ENCODE measurements at regions not wholly inside any gene's neighbourhood (a gene's known extent, or its start where the extent isn't known, plus 50 kb on each side); places are given as distances from the start of the nearest gene placed in this dataset.

DNA sequence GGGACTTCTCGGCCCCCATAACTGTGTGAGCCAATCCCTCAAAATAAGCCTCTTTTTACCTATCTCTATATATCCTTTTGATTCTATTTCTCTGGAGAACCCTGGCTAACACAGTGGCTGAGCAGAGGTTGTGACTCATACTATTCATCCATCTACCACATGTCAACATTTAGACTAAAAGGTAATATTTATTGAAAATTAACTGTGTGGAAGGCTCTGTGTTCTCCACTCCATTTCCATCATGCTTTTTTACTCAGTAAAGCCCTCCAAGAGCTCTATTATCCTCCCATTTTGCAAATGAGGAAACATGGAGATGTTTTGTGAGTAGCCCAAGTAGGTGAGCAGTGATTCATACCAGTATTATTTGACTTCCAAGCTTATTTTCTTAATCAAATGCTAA lies 217.9 kb upstream of the DCBLD2 start:
- H3K4me3 ChIP-seq (ENCODE audit: low read length in 3 of 3) = no peak overlapping the region
- TF ChIP-seq, protein P1, sequence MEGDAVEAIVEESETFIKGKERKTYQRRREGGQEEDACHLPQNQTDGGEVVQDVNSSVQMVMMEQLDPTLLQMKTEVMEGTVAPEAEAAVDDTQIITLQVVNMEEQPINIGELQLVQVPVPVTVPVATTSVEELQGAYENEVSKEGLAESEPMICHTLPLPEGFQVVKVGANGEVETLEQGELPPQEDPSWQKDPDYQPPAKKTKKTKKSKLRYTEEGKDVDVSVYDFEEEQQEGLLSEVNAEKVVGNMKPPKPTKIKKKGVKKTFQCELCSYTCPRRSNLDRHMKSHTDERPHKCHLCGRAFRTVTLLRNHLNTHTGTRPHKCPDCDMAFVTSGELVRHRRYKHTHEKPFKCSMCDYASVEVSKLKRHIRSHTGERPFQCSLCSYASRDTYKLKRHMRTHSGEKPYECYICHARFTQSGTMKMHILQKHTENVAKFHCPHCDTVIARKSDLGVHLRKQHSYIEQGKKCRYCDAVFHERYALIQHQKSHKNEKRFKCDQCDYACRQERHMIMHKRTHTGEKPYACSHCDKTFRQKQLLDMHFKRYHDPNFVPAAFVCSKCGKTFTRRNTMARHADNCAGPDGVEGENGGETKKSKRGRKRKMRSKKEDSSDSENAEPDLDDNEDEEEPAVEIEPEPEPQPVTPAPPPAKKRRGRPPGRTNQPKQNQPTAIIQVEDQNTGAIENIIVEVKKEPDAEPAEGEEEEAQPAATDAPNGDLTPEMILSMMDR (IDR thresholded peaks at IDR 0.05; ENCODE audit: borderline replicate concordance, extremely low read depth, insufficient read depth) = no peak
- DNase-seq = no peak

DNA sequence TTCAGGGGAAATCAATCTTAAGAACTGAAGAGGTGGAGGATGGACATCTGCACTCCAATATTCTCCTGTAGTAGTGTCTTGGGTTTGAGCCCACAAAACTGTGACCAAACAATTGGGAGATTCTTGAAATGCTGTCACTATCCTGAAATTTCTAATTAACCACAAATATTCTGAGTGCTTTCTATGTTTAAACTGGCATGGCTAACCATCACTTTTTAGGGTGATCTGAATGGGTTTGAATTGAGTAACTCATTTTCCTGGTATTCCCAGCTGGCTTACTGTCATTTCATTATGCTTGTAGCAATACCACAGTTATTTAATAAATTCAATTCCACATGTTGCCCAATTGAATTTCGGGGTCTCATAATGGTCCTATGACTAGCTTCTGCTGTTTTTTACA lies 216.9 kb upstream of the DCBLD2 start:
- FAIRE-seq (no peak), DNase-seq (no peak)
- Histone ChIP-seq H3K4me3 (ENCODE audit: low read length in 3 of 3) (no peak overlapping the region), H3K27me3 (ENCODE audit: control insufficient read depth, insufficient read depth, low read length) (no peaks in the 10 kb centered on the region), H3K9me3 (ENCODE audit: control insufficient read depth in 2 of 3, insufficient read depth in 1 of 3, low read length in 3 of 3) (no peaks in the 10 kb centered on the region), H3K27ac (ENCODE audit: low read depth in 2 of 2, low read length in 2 of 2) (no peak overlapping the region), H3K9ac (ENCODE audit: low read length in 3 of 3) (no peak overlapping the region), H3K4me1 (ENCODE audit: control insufficient read depth in 2 of 3, insufficient read depth in 2 of 3, low read depth in 1 of 3, low read length in 3 of 3) (no peaks in the 10 kb centered on the region), H3K36me3 (ENCODE audit: control insufficient read depth in 2 of 3, insufficient read depth in 3 of 3, low read length in 3 of 3) (no peaks in the 10 kb centered on the region)
- intact Hi-C loops (cut with DNase I) = no loop called here
- TF ChIP-seq, protein P1 (IDR thresholded peaks at IDR 0.05; ENCODE audit: borderline replicate concordance, extremely low read depth, insufficient read depth) = no peak

More for the DNA sequence above, 217.9 kb upstream of the DCBLD2 start:
- Histone ChIP-seq H3K4me1 (ENCODE audit: control insufficient read depth in 2 of 3, insufficient read depth in 2 of 3, low read depth in 1 of 3, low read length in 3 of 3) (no peaks in the 10 kb centered on the region), H3K9me3 (ENCODE audit: control insufficient read depth in 2 of 3, insufficient read depth in 1 of 3, low read length in 3 of 3) (no peaks in the 10 kb centered on the region), H3K27me3 (ENCODE audit: control insufficient read depth, insufficient read depth, low read length) (no peaks in the 10 kb centered on the region), H3K27ac (ENCODE audit: low read depth in 2 of 2, low read length in 2 of 2) (no peak overlapping the region), H3K9ac (ENCODE audit: low read length in 3 of 3) (no peak overlapping the region), H3K36me3 (ENCODE audit: control insufficient read depth in 2 of 3, insufficient read depth in 3 of 3, low read length in 3 of 3) (no peaks in the 10 kb centered on the region)
- FAIRE-seq = no peak
- intact Hi-C loops (cut with DNase I) = no loop called here

DNA sequence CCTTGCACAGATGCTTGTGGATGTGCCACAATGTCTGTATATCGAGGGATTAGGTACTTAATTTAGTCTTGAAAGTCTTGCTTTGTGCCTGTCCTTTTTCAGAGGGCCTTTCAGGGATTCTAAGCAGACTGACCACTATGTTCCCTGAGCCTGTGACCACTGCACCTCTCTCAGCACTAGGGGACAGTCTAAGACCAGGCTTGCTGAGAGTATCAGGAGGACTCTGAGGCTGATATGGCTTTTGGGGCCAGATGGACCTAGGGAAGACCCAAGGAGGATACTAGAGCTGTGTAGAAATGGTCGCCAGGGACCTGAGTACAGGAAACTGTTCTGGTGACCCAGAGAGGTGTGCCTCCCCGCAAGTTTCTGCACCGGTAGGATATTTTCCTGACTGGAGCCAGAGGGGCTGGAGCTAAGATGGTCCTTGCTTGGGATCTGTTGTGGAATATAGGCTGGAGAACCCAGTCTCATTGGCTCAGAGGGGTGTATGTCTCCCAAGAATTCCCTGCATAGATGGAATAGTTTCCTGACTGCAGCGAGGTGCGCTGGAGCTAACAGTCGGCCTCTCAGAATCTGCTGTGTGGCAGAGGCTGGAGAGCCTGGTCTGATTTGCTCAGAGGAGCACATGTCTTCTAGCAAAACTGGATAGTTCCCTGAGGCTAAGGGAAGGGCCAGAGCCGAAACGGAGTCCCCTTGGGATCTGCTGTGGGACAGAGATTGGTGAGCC lies 213.2 kb upstream of the DCBLD2 start:
- peak in 2 of 5 donors; percentile 4 to 5 for DNase-seq
- Histone ChIP-seq H3K4me3 (ENCODE audit: low read length in 3 of 3) (no peak overlapping the region), H3K9ac (ENCODE audit: low read length in 3 of 3) (no peak overlapping the region), H3K27me3 (ENCODE audit: control insufficient read depth, insufficient read depth, low read length) (no peaks in the 10 kb centered on the region), H3K27ac (ENCODE audit: low read depth in 2 of 2, low read length in 2 of 2) (no peak overlapping the region), H3K4me1 (ENCODE audit: control insufficient read depth in 2 of 3, insufficient read depth in 2 of 3, low read depth in 1 of 3, low read length in 3 of 3) (no peaks in the 10 kb centered on the region), H3K9me3 (ENCODE audit: control insufficient read depth in 2 of 3, insufficient read depth in 1 of 3, low read length in 3 of 3) (no peaks in the 10 kb centered on the region), H3K36me3 (ENCODE audit: control insufficient read depth in 2 of 3, insufficient read depth in 3 of 3, low read length in 3 of 3) (no peaks in the 10 kb centered on the region)
- FAIRE-seq = no peak
- TF ChIP-seq, protein P1 (IDR thresholded peaks at IDR 0.05; ENCODE audit: borderline replicate concordance, extremely low read depth, insufficient read depth) = no peak
- intact Hi-C loops (cut with DNase I) = no loop called here

DNA sequence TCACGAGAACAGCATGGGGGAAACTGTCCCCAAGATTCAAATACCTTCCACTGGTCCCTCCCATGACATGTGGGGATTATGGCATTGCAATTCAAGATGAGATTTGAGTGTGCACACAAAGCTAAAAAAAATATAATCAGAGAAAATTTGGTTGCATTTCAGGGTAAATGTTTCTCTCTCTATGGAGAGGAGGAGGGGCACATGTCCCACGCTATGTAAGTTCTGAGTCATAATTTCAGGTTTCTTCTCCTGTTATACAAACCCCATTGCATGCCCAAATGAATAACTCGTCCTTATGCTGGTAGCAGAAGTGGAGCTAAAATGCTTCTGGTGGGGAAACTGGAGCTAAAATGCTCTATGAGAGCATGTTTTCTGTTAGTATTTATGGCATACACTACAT lies 209.7 kb upstream of the DCBLD2 start:
- no peaks in the 10 kb centered on the region for H3K4me1 ChIP-seq (ENCODE audit: control insufficient read depth in 2 of 3, insufficient read depth in 2 of 3, low read depth in 1 of 3, low read length in 3 of 3)
- H3K36me3 ChIP-seq (ENCODE audit: control insufficient read depth in 2 of 3, insufficient read depth in 3 of 3, low read length in 3 of 3) = no peaks in the 10 kb centered on the region
- H3K27ac ChIP-seq (ENCODE audit: low read depth in 2 of 2, low read length in 2 of 2) = no peak overlapping the region
- FAIRE-seq (no peak), DNase-seq (no peak)
- intact Hi-C loops (cut with DNase I) = no loop called here
- no peak overlapping the region for H3K4me3 ChIP-seq (ENCODE audit: low read length in 3 of 3)
- H3K27me3 ChIP-seq (ENCODE audit: control insufficient read depth, insufficient read depth, low read length) = no peaks in the 10 kb centered on the region
- no peaks in the 10 kb centered on the region for H3K9me3 ChIP-seq (ENCODE audit: control insufficient read depth in 2 of 3, insufficient read depth in 1 of 3, low read length in 3 of 3)
- TF ChIP-seq, protein P1 (IDR thresholded peaks at IDR 0.05; ENCODE audit: borderline replicate concordance, extremely low read depth, insufficient read depth) = no peak
- H3K9ac ChIP-seq (ENCODE audit: low read length in 3 of 3) = no peak overlapping the region

Data from kidney (tissue), 13 donors.